ENCODE measurements at regions not wholly inside any gene's neighbourhood (a gene's known extent, or its start where the extent isn't known, plus 50 kb on each side); places are given as distances from the start of the nearest gene placed in this dataset.

DNA sequence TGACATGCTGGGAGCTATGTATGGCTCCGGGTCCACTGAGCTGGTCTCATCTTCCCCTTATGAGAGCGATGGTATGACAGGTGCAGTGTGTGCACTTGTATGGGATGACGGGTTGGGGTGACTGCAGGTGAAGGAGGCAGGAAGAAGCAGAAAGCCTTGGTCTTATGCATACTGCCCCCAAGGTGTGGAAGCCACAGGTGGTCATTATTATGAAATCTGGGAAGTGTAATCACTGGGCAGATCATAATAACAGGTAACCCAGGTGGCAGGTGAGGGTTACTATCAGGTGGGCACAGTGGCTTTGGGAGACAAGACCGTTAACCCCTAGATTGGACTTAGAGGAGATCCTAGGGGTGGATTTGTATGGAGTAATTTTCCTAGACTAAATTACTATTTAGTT lies 118.0 kb downstream of the RFC3 start:
- no peak for TF ChIP-seq CTCF (IDR thresholded peaks at IDR 0.05 in 8 of 11, conservative IDR thresholded peaks at IDR 0.05 in 3 of 11)
- no peak for TF ChIP-seq POLR2A (IDR thresholded peaks at IDR 0.05)
- no peak for TF ChIP-seq POLR2AphosphoS5 (IDR thresholded peaks at IDR 0.05)

Data from spleen (tissue), 7 donors.